Stomach (tissue), 4 donors: ENCODE measurements at regions not wholly inside any gene's neighbourhood (a gene's known extent, or its start where the extent isn't known, plus 50 kb on each side); places are given as distances from the start of the nearest gene placed in this dataset.

Experiments used
- EP300 ChIP-seq: sonication (generic); formaldehyde crosslinking; IDR thresholded peaks from one replicate; pipeline ENCODE4 v1.6.1; 2017; ENCODE audit warnings: antibody characterized with exemption
- POLR2A ChIP-seq, 4 donors: fragments of 450-650 bp; IDR thresholded peaks; one replicate each; pipeline ENCODE4 v1.6.1; 2016; ENCODE audit warnings: antibody characterized with exemption in 4 of 4, control low read depth in 2 of 4, mild to moderate bottlenecking in 1 of 4, moderate library complexity in 1 of 4
- TF ChIP-seq, protein P1 (sequence below), 7 experiments: fragments of 450-650 bp in 4 of 7; fragments of 200-600 bp in 3 of 7; sonication (generic) in 3 of 7; IDR thresholded peaks; one replicate each; pipeline ENCODE4 v1.5.1; 2016 to 2019; ENCODE audit warnings: antibody characterized with exemption in 7 of 7, control low read depth in 2 of 7, mild to moderate bottlenecking in 1 of 7

DNA sequence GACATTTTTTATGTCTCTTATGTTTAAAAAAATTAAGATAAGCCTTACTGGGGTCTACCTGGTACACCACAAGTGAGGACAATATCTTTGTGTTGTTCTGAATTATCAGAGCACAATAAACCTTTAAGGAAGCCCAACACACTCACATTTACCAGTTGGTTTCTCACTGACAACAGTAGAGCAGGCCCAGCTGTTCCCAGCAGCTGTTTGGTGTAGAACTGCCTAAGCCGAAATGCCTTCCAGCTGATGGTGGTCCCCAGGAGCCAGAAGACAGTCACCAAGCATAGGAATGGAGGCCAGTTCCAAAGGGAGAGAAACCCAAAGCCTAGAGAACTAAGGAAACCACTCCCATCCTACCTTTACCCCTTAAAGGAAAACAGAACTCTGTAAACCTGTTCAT, 428.6 kb upstream of the CAMK1G start:
- TF ChIP-seq, protein P1, sequence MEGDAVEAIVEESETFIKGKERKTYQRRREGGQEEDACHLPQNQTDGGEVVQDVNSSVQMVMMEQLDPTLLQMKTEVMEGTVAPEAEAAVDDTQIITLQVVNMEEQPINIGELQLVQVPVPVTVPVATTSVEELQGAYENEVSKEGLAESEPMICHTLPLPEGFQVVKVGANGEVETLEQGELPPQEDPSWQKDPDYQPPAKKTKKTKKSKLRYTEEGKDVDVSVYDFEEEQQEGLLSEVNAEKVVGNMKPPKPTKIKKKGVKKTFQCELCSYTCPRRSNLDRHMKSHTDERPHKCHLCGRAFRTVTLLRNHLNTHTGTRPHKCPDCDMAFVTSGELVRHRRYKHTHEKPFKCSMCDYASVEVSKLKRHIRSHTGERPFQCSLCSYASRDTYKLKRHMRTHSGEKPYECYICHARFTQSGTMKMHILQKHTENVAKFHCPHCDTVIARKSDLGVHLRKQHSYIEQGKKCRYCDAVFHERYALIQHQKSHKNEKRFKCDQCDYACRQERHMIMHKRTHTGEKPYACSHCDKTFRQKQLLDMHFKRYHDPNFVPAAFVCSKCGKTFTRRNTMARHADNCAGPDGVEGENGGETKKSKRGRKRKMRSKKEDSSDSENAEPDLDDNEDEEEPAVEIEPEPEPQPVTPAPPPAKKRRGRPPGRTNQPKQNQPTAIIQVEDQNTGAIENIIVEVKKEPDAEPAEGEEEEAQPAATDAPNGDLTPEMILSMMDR (IDR thresholded peaks at IDR 0.05): no peak
- TF ChIP-seq EP300 (no peak), POLR2A (IDR thresholded peaks at IDR 0.05) (no peak)
